Activated T-cell treated with anti-CD3 and anti-CD28 coated beads, Interleukin-2, amount 50 U/mL, for 24 hours (primary cell): ENCODE measurements at regions not wholly inside any gene's neighbourhood (a gene's known extent, or its start where the extent isn't known, plus 50 kb on each side); places are given as distances from the start of the nearest gene placed in this dataset.

ENCODE experiments used
- DNase-seq: peaks from one replicate; pipeline ENCODE4 v3.0.0-alpha.2; 2020
- H3K27ac Mint-ChIP-seq: 2 replicates; pipeline ENCODE4 v1.8.0; 2020; ENCODE audit warnings: mild to moderate bottlenecking, mixed read lengths
- H3K27me3 Mint-ChIP-seq: 2 replicates; pipeline ENCODE4 v1.8.0; 2020; ENCODE audit warnings: mixed read lengths
- H3K36me3 Mint-ChIP-seq: 2 replicates; pipeline ENCODE4 v1.8.0; 2020; ENCODE audit warnings: low read depth, mixed read lengths
- H3K4me1 Mint-ChIP-seq: 2 replicates; pipeline ENCODE4 v1.8.0; 2020; ENCODE audit warnings: low read depth, mixed read lengths
- H3K4me3 Mint-ChIP-seq: 2 replicates; pipeline ENCODE4 v1.8.0; 2020; ENCODE audit warnings: mild to moderate bottlenecking, moderate library complexity, mixed read lengths
- H3K9me3 Mint-ChIP-seq: 2 replicates; pipeline ENCODE4 v1.8.0; 2020; ENCODE audit warnings: mixed read lengths

DNA sequence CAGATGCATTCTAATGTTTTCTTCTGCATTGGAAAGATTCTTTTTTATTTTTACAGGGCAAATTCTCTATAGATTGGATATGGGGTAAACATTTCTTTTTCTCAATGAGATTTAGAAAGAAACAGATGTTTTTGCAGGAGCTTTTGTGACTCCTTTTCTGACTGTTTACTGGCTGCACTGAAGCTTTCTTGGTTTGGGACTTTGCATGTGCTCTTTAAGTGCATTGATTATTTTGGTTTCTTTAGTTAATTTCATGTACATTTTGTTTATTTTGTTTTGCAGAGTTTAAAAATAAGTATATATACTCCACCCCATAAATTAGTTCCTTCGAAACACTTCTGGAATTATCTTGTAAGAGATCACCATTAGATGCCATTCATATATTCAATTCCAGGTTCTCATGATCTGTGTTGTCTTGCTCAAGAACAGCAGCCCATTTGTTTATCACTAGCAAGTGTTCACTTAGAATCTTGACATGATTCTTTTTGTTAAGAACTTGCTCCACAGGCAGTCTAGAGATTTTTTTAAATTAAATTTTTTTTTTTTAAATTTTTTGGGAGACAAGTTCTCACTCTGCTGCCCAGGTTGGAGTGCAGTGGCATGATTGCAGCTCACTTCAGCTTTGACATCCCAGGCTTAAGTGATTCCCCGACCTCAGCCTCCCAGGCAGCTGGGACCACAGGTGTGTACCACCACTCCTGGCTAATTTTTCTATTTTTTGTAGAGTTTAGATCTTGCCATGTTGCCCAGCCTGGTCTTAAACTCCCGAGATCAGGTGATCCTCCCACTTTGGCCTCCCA lies 233.7 kb downstream of the MYCN start:
- no peak for DNase-seq
- Mint-ChIP-seq H3K27me3 (no peaks in the 10 kb centered on the region), H3K4me1 (no peaks in the 10 kb centered on the region), H3K27ac (no peak overlapping the region), H3K9me3 (no peaks in the 10 kb centered on the region), H3K36me3 (no peaks in the 10 kb centered on the region), H3K4me3 (no peak overlapping the region)

DNA sequence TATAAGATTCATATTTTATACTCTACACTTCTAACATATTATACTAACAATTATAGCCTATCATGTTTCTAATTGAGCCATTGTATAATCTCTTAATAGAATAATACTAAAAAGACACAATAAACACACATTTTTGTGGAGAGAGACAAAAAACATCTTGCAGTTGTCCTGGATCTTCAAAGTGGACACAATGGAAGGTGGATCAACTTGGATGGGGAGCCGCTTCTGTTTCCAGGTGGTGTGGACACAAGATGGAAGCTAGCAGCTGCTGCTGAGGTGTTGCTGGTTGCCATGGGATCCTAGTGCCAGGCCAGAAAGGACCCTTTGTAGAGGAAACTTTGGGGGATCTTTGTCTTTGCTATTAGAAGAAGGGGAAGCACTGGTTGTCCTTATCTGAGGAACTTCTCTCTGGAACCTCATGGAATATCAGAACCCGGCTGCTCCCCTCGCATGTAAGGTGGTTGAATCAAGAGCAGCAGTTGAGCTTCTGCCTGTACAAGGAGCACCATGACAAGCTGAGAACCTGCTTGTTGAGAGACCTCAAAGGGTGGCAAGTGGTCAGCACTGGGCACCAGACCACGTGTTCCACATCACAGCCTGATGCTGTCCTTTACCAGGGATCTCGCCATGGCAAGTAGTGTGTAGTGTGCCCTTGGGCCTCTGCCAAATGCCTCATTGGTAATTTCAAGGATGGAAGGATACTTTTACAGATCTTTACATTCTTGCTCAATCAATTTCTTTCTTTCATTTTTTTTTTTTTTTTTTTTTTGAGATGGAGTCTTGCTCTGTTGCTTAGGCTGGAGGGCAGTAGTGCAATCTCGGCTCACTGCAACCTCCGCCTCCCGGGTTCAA lies 232.2 kb downstream of the MYCN start:
- no peaks in the 10 kb centered on the region for H3K27me3 Mint-ChIP-seq
- H3K36me3 Mint-ChIP-seq = no peaks in the 10 kb centered on the region
- no peak overlapping the region for H3K27ac Mint-ChIP-seq
- no peaks in the 10 kb centered on the region for H3K4me1 Mint-ChIP-seq
- peaks cover 2% of the 10 kb centered on the region for H3K9me3 Mint-ChIP-seq
- H3K4me3 Mint-ChIP-seq = no peak overlapping the region
- DNase-seq = no peak

DNA sequence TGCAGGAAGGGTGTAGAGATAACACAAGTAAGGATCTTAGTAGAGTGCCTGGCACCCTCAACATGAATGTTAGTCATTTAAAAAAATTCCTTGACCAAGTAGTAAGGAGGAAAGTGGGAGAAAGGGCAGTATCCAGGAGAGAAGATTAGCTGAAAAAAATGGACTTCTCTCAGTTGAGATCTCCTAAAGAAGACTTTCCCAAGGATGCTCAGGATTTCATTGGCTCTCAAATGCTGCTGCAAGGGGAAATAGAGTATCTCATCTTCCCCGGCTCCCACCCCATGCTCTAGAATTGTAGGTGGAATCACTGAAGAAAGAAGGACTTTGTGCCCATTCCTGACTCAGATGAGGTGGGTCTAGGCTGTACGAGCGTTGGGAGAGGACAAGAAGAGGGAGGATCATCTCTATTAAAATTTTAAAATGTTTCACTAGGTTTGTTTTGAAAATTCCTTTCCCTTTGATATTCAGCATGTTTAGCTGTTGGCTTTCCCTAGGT lies 231.1 kb downstream of the MYCN start:
- Mint-ChIP-seq H3K27ac (no peak overlapping the region), H3K36me3 (no peaks in the 10 kb centered on the region), H3K4me1 (no peaks in the 10 kb centered on the region), H3K27me3 (no peaks in the 10 kb centered on the region), H3K9me3 (peaks cover 2% of the 10 kb centered on the region), H3K4me3 (no peak overlapping the region)
- DNase-seq = no peak

DNA sequence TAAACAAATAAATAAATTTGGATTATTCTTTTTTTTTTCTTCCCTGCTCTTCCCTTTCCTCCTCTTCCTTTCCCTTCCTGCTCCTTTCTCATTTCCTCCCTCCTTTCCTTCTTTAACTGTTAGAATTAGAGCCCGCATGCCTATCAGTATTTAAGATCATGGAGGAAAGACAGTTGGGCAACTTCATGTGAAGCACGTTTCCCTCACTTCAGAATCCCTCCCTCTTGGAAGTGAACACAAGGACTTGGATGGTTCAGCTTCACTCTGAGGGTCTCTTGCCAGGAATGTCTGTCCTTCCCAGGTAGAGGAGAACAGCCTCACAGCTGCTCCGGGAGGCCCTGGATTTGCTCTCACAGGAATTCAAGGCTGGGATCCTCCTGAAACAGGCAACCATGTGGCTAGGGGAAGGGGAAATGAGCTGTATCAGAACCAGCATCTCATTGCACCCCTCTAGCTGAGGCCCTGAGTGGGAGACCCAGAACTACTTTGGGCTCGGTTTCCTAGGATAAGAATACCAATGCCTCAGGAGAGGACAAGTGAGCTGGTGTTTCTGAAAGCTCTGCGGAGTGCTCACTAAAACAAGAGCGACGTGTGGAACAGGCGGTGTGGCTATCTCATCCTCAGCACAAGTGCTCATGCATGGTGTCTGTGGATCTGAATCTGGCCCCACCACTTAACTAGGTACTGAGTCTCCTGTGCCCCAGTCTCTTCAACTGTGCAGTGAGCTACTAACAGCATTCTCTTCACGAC lies 230.5 kb downstream of the MYCN start:
- DNase-seq = no peak
- H3K4me3 Mint-ChIP-seq = no peak overlapping the region
- no peaks in the 10 kb centered on the region for H3K4me1 Mint-ChIP-seq
- no peak overlapping the region for H3K27ac Mint-ChIP-seq
- no peaks in the 10 kb centered on the region for H3K36me3 Mint-ChIP-seq
- peaks cover 2% of the 10 kb centered on the region for H3K9me3 Mint-ChIP-seq
- no peaks in the 10 kb centered on the region for H3K27me3 Mint-ChIP-seq

DNA sequence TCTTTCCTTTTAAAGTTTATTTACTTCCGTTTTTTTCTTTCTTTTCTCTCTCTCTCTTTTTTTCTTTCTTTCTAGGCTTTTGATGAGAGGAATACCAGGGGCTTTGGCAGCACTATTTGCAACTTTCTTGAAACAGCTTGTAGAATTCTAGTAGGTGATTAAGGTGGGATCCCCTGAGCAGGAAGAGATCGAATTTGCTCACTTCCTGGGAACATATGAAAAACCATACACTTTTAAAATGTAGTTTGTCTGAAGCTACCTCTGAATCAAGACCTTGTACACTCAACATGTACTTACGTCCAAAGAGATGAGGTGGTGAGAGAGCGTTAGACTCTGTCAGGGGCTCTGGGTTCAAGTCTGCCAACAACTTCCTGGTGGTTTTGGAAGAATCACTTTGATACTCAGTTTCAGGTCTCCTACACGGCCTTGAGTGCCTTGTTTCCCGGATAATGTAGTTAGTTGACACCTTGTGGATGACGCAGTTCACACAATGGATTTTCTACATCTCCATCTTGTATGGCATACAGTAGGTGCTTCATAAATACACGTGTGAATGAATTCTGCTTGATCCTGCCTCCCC lies 229.1 kb downstream of the MYCN start:
- no peak for DNase-seq
- Mint-ChIP-seq H3K9me3 (peaks cover 2% of the 10 kb centered on the region), H3K4me3 (no peak overlapping the region), H3K27ac (no peak overlapping the region), H3K4me1 (no peaks in the 10 kb centered on the region), H3K36me3 (no peaks in the 10 kb centered on the region), H3K27me3 (no peaks in the 10 kb centered on the region)

DNA sequence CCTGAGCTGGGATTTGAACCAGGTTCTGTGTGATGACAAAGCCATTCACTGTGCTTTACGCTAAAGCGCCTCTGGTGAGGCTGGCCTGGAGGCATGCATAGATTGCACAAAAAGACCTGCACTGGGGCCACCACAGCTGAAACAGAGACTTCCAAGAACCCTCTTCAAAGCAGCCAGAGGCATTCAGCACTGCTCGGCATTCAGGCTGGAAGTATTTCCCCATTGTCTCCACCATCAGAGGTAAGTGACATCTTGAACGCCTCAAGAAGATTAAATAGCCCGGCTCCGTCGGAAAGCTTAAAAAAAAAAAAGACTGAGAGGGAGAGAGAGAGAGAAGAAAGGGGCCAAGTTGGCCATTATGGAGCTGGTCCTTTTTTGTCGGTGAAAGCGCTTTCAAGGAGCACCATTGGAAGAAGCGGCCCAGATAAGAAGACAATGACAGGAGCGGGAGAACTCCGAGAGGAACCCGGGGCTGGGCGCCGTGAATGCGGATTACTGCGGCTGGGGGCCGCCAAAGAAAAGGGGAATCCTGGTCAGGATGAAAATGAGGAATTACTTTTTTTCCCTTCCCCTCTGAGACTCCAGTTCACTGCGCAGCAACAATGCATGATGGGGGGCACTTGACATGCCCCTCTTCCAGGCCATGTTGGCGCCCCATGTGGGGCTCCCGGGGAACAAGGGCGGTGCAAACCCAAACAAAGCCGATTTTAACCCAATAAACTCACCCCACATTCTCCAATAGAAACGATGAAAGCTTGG lies 228.3 kb downstream of the MYCN start:
- Mint-ChIP-seq H3K36me3 (no peaks in the 10 kb centered on the region), H3K4me1 (no peaks in the 10 kb centered on the region), H3K27ac (no peak overlapping the region), H3K27me3 (no peaks in the 10 kb centered on the region), H3K4me3 (no peak overlapping the region), H3K9me3 (peaks cover 2% of the 10 kb centered on the region)
- no peak for DNase-seq

DNA sequence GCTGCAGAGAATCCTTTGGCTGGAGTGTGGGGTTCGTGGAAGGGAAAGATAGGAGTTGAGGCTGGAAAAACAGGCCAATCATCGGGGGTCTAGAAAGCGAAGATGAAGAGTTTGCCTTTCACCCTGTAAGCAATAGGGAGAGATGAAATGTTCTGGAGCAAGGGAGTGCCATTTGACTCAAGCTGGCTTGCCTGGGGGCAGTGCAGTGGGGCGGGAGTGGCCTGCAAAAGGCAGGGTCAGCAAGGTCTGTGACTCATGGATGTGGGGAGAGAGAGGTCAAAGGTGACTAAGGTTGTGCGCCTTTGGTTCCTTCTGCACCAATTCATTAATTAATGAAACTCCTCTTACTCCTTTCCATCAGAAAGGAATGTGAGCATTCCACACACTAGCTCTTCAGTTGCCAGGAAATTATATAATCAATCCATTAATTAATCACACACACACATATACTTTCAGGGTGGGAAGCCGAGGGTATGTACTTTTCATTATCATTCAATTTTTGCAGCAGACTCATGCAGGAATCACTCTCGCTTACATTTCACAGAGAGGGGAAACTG lies 227.6 kb downstream of the MYCN start:
- Mint-ChIP-seq H3K4me1 (no peaks in the 10 kb centered on the region), H3K9me3 (peaks cover 2% of the 10 kb centered on the region), H3K36me3 (no peaks in the 10 kb centered on the region), H3K27ac (no peak overlapping the region), H3K4me3 (no peak overlapping the region), H3K27me3 (no peaks in the 10 kb centered on the region)
- DNase-seq = no peak

DNA sequence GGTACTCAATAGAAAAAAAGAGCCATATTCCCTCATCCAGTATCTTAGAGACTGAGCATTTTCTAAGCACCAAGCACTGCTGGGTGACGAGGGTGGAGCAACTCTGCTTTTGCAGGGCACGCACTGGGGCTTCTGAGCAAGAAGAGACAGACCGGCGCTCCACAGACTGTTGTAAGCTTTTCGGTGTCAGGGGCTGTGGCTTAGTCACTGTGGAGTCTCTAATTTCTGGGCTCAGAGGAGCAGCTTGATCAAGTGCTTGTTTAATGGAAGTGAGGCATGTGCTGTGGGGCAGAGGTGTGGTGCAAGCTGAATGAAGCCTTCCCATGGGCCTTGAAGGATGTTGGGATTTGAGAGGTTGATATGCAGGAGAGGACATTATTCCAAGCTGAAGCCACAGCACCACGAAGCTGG lies 227.1 kb downstream of the MYCN start:
- Mint-ChIP-seq H3K4me3 (no peak overlapping the region), H3K9me3 (peaks cover 2% of the 10 kb centered on the region), H3K36me3 (no peaks in the 10 kb centered on the region), H3K27me3 (no peaks in the 10 kb centered on the region), H3K4me1 (no peaks in the 10 kb centered on the region), H3K27ac (no peak overlapping the region)
- no peak for DNase-seq

DNA sequence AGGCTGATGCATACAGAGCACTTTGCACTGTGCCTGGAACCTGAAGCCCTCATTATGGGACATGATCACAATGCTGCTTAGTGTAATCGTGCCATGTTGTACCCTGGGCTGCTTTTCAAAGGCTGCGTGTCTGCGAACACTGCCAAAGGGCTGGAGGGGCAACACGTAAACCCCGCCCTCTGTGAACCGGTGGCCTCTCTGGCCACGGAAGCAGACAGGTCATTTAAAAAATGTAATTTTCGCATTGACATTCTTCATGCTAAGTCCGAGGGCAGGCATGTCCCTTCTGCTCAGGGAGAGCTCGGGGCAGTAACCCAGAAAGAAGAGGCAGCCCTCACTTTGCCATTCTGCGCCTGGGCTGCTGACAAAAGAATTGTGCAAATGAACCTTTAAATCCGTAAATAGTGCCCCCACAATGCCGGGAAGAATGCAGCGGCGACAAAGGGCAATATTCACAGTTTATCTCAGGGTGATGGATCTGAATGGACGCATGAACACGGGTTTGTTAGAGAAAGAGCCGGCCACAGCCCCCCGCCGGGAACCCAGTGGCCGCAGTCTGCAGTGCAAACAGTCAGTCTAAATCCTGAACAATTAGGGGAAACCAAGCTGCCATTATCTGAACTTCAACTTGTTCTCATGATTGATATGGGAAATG lies 226.1 kb downstream of the MYCN start:
- Mint-ChIP-seq H3K9me3 (peaks cover 2% of the 10 kb centered on the region), H3K4me1 (no peaks in the 10 kb centered on the region), H3K4me3 (no peak overlapping the region), H3K27me3 (no peaks in the 10 kb centered on the region), H3K27ac (no peak overlapping the region), H3K36me3 (no peaks in the 10 kb centered on the region)
- no peak for DNase-seq

DNA sequence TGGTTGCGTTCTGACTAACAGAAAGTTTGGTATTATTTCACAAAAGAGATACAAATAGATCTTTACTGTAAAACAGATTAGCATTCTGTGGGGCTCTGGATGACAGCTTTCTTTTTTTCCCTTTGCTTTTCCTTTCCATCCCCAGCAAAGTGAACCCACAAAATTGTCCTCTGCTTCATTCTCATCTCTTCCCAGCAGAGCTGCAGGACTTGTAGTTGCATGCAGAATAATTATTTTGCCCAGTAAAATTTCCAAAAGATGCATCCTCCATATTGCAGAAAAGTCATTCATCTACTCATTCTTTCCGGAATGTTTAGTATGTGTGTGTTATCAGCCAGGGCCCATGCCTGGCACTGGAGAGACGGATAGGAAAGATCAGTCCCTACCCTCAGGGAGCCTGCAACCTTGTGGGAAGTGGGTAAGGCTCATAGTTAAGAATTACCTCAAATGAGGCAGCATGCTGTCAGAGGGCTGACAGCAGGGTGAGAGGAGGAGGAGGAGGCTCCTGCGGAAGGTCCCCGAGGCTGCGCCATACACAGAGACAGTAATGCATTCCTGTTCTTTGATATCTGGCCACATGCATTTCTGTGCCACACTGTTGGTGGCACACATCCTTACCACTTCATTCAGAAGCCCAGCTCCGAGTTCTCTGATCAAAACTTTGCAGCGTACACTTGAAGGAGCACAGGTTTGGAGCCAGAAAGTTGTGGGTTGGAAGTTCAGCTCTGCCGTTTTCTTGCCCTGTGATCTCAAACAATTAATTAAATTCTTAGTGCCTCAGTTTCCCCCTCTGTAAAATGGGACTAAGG lies 225.4 kb downstream of the MYCN start:
- no peaks in the 10 kb centered on the region for H3K4me1 Mint-ChIP-seq
- no peaks in the 10 kb centered on the region for H3K36me3 Mint-ChIP-seq
- no peak for DNase-seq
- H3K9me3 Mint-ChIP-seq = peaks cover 2% of the 10 kb centered on the region
- H3K27ac Mint-ChIP-seq = no peak overlapping the region
- H3K27me3 Mint-ChIP-seq = no peaks in the 10 kb centered on the region
- no peak overlapping the region for H3K4me3 Mint-ChIP-seq

DNA sequence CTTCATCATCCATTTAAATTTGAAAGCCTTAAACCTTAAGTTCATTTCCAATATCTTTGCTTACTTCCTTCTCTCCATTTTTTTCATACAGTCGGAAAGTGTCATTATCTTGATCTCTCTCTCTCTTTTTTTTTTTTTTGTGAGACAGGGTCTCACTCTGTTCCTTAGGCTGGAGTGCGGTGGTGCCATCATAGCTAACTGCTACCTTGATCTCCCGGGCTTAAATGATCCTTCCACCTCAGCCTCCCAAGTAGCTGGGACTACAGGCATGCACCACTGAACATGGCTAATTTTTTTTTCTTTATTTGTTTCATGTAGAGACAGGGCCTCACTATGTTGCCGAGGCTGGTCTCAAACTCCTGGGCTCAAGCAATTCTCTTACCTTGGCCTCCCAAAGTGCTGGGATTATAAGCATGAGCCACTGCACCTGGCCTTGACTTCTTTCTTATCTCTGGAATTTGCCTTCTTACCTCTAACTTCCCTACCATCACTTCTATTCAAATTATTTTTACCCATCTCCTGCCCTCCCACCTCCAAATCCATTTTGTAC lies 222.2 kb downstream of the MYCN start:
- Mint-ChIP-seq H3K4me3 (no peak overlapping the region), H3K9me3 (no peaks in the 10 kb centered on the region), H3K27me3 (no peaks in the 10 kb centered on the region), H3K36me3 (no peaks in the 10 kb centered on the region), H3K27ac (no peak overlapping the region), H3K4me1 (no peaks in the 10 kb centered on the region)
- DNase-seq = no peak

DNA sequence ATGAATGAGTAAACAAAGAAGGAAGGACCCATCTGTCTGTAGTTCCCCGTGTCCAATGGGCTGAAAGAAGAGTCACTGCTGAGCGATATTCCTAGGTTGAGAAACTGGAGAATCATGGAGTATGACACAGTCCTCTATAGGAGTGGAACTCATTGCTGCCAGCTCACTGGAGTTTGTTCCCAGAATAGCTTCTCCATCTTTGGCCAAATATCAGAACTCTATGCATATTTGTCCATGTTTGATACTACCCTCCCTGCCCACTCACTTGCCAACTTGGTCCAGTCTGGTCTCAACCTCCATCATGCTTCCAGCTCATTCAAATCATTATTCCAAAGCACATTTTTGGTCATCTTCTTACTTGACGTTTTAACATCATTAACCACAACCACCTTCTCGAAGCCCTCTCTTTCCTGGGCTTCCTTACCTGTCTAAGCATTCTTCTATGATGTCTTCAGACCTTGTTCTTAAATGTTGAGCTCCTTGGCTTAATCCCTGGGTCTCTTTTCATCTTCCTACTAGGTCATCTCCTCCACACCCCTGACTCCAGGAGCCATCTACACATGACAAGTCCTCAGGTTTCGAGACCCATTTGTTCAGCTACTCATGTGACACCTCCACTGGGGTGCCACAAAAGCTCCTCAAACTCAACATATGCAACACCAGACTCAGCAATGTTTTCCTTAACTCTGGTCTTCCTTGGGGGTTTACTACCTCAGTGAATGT lies 221.6 kb downstream of the MYCN start:
- Mint-ChIP-seq H3K27me3 (no peaks in the 10 kb centered on the region), H3K4me3 (no peak overlapping the region), H3K4me1 (no peaks in the 10 kb centered on the region)

More for the DNA sequence above, 221.6 kb downstream of the MYCN start:
- DNase-seq = no peak
- Mint-ChIP-seq H3K9me3 (no peaks in the 10 kb centered on the region), H3K36me3 (no peaks in the 10 kb centered on the region), H3K27ac (no peak overlapping the region)
